Erythroblast (primary cell): ENCODE measurements at regions not wholly inside any gene's neighbourhood (a gene's known extent, or its start where the extent isn't known, plus 50 kb on each side); places are given as distances from the start of the nearest gene placed in this dataset.

Experiments
- GATA1 ChIP-seq: IDR thresholded peaks from 2 replicates; pipeline ENCODE4 v1.6.1; 2011; ENCODE audit warnings: low read depth, mild to moderate bottlenecking, control low read depth, low read length, moderate library complexity
- POLR2A ChIP-seq: IDR thresholded peaks from 2 replicates; pipeline ENCODE4 v1.6.1; 2011; ENCODE audit warnings: mild to moderate bottlenecking, low read length

DNA sequence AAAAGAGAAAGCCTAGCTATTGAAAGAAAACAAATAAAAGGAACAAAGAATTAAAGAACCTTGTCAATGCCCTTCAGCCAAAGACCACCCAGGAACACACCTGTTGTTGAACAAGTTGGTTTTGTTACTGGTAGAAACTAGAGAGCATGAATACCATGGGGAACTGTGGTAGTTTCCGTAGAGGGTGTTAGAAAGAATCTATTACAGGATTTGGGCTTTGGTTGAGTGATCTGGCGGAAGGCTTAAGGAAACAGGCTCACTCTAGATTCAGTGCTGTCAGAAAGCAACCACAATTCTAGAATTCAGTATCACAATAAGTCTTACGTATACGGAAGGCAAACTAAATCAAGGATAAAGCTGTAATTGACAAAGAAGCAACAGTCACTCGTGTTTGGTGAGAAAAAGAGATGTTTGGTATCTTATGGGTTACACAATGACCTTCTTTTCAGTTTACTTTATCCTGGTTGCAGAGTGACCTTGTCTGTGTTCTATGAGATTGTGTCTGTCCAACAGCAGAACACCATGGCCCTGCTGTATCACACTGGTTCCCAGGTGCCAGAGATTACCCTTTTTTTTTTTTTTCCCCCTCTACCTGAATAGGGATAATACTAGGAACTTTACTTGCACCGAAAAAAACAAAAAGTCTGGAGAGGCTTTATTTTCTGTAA is 265.9 kb downstream of the SHQ1 start:
- TF ChIP-seq POLR2A (no peak), GATA1 (no peak)
